Endothelial cell (in vitro differentiated cells): ENCODE measurements at regions not wholly inside any gene's neighbourhood (a gene's known extent, or its start where the extent isn't known, plus 50 kb on each side); places are given as distances from the start of the nearest gene placed in this dataset.
A peak's percentile ranks its signal among the peaks of the same experiment; 100 is the strongest.

Experiments used
- DNase-seq: peaks from one replicate; pipeline ENCODE4 v3.0.0; 2021; ENCODE audit warnings: low spot score
- H3K27ac Mint-ChIP-seq: one replicate; pipeline ENCODE4 v1.8.0; 2021; ENCODE audit warnings: mixed read lengths, inconsistent platforms; ENCODE audit not compliant: unreplicated experiment
- H3K27me3 Mint-ChIP-seq: one replicate; pipeline ENCODE4 v1.8.0; 2021; ENCODE audit warnings: mild to moderate bottlenecking, moderate library complexity, mixed read lengths, inconsistent platforms; ENCODE audit not compliant: unreplicated experiment
- H3K36me3 Mint-ChIP-seq: one replicate; pipeline ENCODE4 v1.8.0; 2021; ENCODE audit warnings: mild to moderate bottlenecking, low read depth, mixed read lengths, inconsistent platforms; ENCODE audit not compliant: unreplicated experiment
- H3K4me1 Mint-ChIP-seq: one replicate; pipeline ENCODE4 v1.8.0; 2021; ENCODE audit warnings: mild to moderate bottlenecking, mixed read lengths, inconsistent platforms; ENCODE audit not compliant: unreplicated experiment
- H3K4me3 Mint-ChIP-seq: one replicate; pipeline ENCODE4 v1.8.0; 2021; ENCODE audit warnings: mild to moderate bottlenecking, mixed read lengths, inconsistent platforms; ENCODE audit not compliant: unreplicated experiment
- H3K9me3 Mint-ChIP-seq: one replicate; pipeline ENCODE4 v1.8.0; 2021; ENCODE audit warnings: mixed read lengths, inconsistent platforms; ENCODE audit not compliant: unreplicated experiment
- CTCF ChIP-seq: fragments of 200-600 bp; sonication (generic); IDR thresholded peaks from one replicate; pipeline ENCODE4 v1.5.0; 2021; ENCODE audit warnings: antibody characterized with exemption; ENCODE audit not compliant: unreplicated experiment

- Mint-ChIP-seq H3K9me3 (no peaks in the 10 kb centered on the region), H3K4me1 (peaks cover 37% of the 10 kb centered on the region), H3K36me3 (no peaks in the 10 kb centered on the region), H3K27me3 (peaks cover 4% of the 10 kb centered on the region), H3K27ac (no peak overlapping the region), H3K4me3 (no peak overlapping the region)
- DNase-seq: no peak
- TF ChIP-seq CTCF: no peak
These were observed 325.8 kb downstream of the RPL10L start for GRCh38 chr14:46325777-46326176.

- peaks cover 37% of the 10 kb centered on the region for H3K4me1 Mint-ChIP-seq
- DNase-seq: no peak
- no peak for TF ChIP-seq CTCF
- H3K4me3 Mint-ChIP-seq: no peak overlapping the region
- H3K9me3 Mint-ChIP-seq: no peaks in the 10 kb centered on the region
- no peaks in the 10 kb centered on the region for H3K36me3 Mint-ChIP-seq
- peaks cover 4% of the 10 kb centered on the region for H3K27me3 Mint-ChIP-seq
- H3K27ac Mint-ChIP-seq: no peak overlapping the region
These were observed 326.4 kb downstream of the RPL10L start for GRCh38 chr14:46325157-46325556.

GRCh38 chr14:46323404-46323762 is 328.2 kb downstream of the RPL10L start:
- Mint-ChIP-seq H3K4me1 (peaks cover 35% of the 10 kb centered on the region), H3K27me3 (peaks cover 4% of the 10 kb centered on the region), H3K4me3 (no peak overlapping the region), H3K9me3 (no peaks in the 10 kb centered on the region), H3K27ac (peak overlapping the region; percentile 96), H3K36me3 (no peaks in the 10 kb centered on the region)
- TF ChIP-seq CTCF: no peak
- no peak for DNase-seq

GRCh38 chr14:46322730-46323403 is 328.7 kb downstream of the RPL10L start:
- Mint-ChIP-seq H3K27me3 (peaks cover 2% of the 10 kb centered on the region), H3K4me3 (no peak overlapping the region), H3K4me1 (peaks cover 32% of the 10 kb centered on the region), H3K36me3 (no peaks in the 10 kb centered on the region), H3K27ac (peak overlapping the region; percentile 96), H3K9me3 (no peaks in the 10 kb centered on the region)
- DNase-seq: peak; percentile 35
- TF ChIP-seq CTCF: no peak

- peaks cover 2% of the 10 kb centered on the region for H3K27me3 Mint-ChIP-seq
These were observed 329.5 kb downstream of the RPL10L start for GRCh38 chr14:46322076-46322475.

More at GRCh38 chr14:46322076-46322475, 329.5 kb downstream of the RPL10L start:
- TF ChIP-seq CTCF: no peak
- no peaks in the 10 kb centered on the region for H3K36me3 Mint-ChIP-seq
- H3K4me3 Mint-ChIP-seq: no peak overlapping the region
- peak overlapping the region; percentile 46 for H3K27ac Mint-ChIP-seq
- no peaks in the 10 kb centered on the region for H3K9me3 Mint-ChIP-seq
- no peak for DNase-seq
- peaks cover 32% of the 10 kb centered on the region for H3K4me1 Mint-ChIP-seq
